GM21619 (cell line): ENCODE measurements at regions not wholly inside any gene's neighbourhood (a gene's known extent, or its start where the extent isn't known, plus 50 kb on each side); places are given as distances from the start of the nearest gene placed in this dataset.
"Not testable (repeated sequence)": the region's sequence is repeated elsewhere in the genome, so short reads cannot be mapped to it uniquely, and the experiment has no call there.

Experiments used
- ATAC-seq: cut with Tn5 transposase; IDR thresholded peaks from one replicate; pipeline ENCODE4 v1.9.1; 2021; ENCODE audit not compliant: unreplicated experiment

- ATAC-seq, result no peak
These were observed 62.0 kb upstream of the LMNTD1 start for GRCh38 chr12:25615119-25615518.

- ATAC-seq, result no peak
These were observed 63.2 kb upstream of the LMNTD1 start for GRCh38 chr12:25616286-25616685.

- no peak for ATAC-seq
These were observed 64.9 kb upstream of the LMNTD1 start for GRCh38 chr12:25617991-25618390.

- ATAC-seq, result no peak
These were observed 70.7 kb upstream of the LMNTD1 start for GRCh38 chr12:25623816-25624215.

- ATAC-seq, result no peak
These were observed 72.1 kb upstream of the LMNTD1 start for GRCh38 chr12:25625146-25625545.

GRCh38 chr12:25629341-25629740 is 76.3 kb upstream of the LMNTD1 start:
- ATAC-seq, result no peak

GRCh38 chr12:25630735-25631515 is 77.8 kb upstream of the LMNTD1 start:
- not testable (repeated sequence) for ATAC-seq

- ATAC-seq, result not testable (repeated sequence)
These were observed 80.1 kb upstream of the LMNTD1 start for GRCh38 chr12:25633149-25633548.

- ATAC-seq, result no peak
These were observed 84.7 kb upstream of the LMNTD1 start for GRCh38 chr12:25637752-25638151.

GRCh38 chr12:25639406-25639805 is 86.3 kb upstream of the LMNTD1 start:
- ATAC-seq, result no peak

GRCh38 chr12:25644979-25645378 is 91.9 kb upstream of the LMNTD1 start:
- ATAC-seq, result no peak

GRCh38 chr12:25645427-25645826 is 92.3 kb upstream of the LMNTD1 start:
- no peak for ATAC-seq

- no peak for ATAC-seq
These were observed 98.8 kb upstream of the LMNTD1 start for GRCh38 chr12:25651931-25652330.

GRCh38 chr12:25652371-25652770 is 99.3 kb upstream of the LMNTD1 start:
- no peak for ATAC-seq

GRCh38 chr12:25653487-25654175 is 100.5 kb upstream of the LMNTD1 start:
- ATAC-seq, result no peak

- ATAC-seq, result no peak
These were observed 102.6 kb upstream of the LMNTD1 start for GRCh38 chr12:25655702-25656101.

- no peak for ATAC-seq
These were observed 106.5 kb upstream of the LMNTD1 start for GRCh38 chr12:25659621-25660020.

- ATAC-seq, result no peak
These were observed 117.3 kb upstream of the LMNTD1 start for GRCh38 chr12:25670076-25671055.

- ATAC-seq, result no peak
These were observed 122.7 kb upstream of the LMNTD1 start for GRCh38 chr12:25675808-25676207.

- ATAC-seq, result no peak
These were observed 124.3 kb upstream of the LMNTD1 start for GRCh38 chr12:25677232-25677937.

GRCh38 chr12:25681580-25681979 is 128.5 kb upstream of the LMNTD1 start:
- ATAC-seq, result no peak
